ENCODE measurements at regions not wholly inside any gene's neighbourhood (a gene's known extent, or its start where the extent isn't known, plus 50 kb on each side); places are given as distances from the start of the nearest gene placed in this dataset.

DNA sequence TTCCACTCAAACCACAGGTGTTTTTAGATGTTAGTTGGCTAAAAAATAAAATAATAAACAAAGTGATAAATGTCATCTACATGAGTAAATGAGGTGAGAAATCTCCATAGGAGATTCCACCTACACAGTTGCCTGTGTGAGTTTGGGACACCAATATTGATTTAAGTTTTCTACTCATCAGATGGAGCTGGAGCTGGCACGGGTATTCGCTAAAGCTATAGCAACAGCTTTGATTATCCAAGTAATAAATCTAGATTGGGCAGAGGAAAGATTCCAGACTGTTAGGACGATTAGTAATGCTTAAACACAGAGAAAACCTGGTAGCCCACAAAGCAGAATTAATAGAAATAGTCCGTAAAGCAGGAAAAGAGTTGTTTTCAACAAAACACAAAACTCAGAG, 313.9 kb downstream of the PABPC4L start:
- no peak for ATAC-seq
- Mint-ChIP-seq H3K36me3 (ENCODE audit: insufficient read depth) (no peaks in the 10 kb centered on the region), H3K27me3 (ENCODE audit: low read depth) (no peaks in the 10 kb centered on the region), H3K9me3 (peaks cover 14% of the 10 kb centered on the region), H3K4me3 (no peak overlapping the region), H3K4me1 (ENCODE audit: low read depth) (no peaks in the 10 kb centered on the region)
- no peak for DNase-seq

DNA sequence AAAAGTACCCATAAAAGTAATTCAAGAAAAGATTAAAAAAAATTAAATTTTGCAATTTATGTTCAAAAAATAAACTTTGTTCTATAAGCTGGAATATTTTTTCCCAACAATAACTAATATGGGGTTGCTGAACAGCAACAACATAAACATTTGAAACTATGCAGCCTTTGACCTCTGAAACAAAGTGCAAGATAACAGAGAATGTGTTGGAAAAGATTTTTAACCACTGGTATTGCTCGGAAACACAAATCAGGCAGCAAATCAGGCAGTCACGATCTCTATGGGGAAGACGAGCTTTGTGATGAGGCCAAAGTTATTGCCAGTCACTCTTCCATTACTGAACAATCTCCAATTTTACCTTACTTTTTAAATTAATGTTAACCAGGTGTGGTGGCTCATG, 332.1 kb downstream of the PABPC4L start:
- H3K4me3 Mint-ChIP-seq: no peak overlapping the region
- H3K36me3 Mint-ChIP-seq (ENCODE audit: insufficient read depth): no peaks in the 10 kb centered on the region
- ATAC-seq (no peak), DNase-seq (no peak)
- H3K27me3 Mint-ChIP-seq (ENCODE audit: low read depth): no peaks in the 10 kb centered on the region
- no peaks in the 10 kb centered on the region for H3K4me1 Mint-ChIP-seq (ENCODE audit: low read depth)
- H3K9me3 Mint-ChIP-seq: peaks cover 11% of the 10 kb centered on the region

DNA sequence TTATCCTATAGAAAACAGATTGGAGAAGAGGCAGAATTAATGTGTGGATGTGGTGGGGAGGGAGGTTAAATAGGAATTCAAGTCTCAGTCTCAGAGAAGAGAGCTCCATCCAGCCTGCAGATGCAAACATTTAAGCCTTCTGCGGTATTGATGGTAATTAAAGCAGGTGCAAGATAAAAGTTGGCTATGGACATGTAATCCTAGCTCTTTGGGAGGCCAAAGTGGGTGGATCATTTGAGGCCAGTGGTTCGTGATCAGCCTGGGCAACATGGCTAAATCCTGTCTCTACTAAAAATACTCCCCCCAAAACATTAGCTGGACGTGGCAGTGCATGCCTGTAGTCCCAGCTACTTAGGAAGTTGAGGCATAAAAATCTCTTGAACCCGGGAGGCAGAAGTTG, 332.7 kb downstream of the PABPC4L start:
- H3K9me3 Mint-ChIP-seq: peaks cover 6% of the 10 kb centered on the region
- no peak for ATAC-seq
- no peaks in the 10 kb centered on the region for H3K27me3 Mint-ChIP-seq (ENCODE audit: low read depth)
- H3K36me3 Mint-ChIP-seq (ENCODE audit: insufficient read depth): no peaks in the 10 kb centered on the region
- no peaks in the 10 kb centered on the region for H3K4me1 Mint-ChIP-seq (ENCODE audit: low read depth)
- no peak overlapping the region for H3K4me3 Mint-ChIP-seq
- DNase-seq: no peak

DNA sequence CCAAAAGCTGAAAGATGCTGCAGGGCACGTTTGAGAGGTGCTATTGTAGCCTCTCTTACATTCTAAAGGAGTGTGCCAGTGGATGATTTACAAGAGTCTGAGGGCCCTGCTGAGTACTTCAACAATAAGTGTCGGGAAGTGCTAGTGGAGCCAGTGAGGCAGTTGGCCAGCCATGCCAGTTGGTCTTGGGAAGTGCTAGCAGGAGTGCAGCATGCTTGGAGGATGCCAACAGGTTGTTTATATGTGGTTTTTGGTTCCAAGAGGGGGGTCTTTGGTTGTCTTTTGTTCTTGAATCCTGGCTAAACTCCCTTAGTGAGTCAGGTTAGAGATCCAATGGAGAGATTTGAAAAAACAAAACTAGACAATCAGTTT, 335.3 kb downstream of the PABPC4L start:
- Mint-ChIP-seq H3K4me1 (ENCODE audit: low read depth) (no peaks in the 10 kb centered on the region), H3K4me3 (no peak overlapping the region), H3K27me3 (ENCODE audit: low read depth) (no peaks in the 10 kb centered on the region), H3K36me3 (ENCODE audit: insufficient read depth) (no peaks in the 10 kb centered on the region), H3K9me3 (no peaks in the 10 kb centered on the region)
- ATAC-seq (no peak), DNase-seq (no peak)

DNA sequence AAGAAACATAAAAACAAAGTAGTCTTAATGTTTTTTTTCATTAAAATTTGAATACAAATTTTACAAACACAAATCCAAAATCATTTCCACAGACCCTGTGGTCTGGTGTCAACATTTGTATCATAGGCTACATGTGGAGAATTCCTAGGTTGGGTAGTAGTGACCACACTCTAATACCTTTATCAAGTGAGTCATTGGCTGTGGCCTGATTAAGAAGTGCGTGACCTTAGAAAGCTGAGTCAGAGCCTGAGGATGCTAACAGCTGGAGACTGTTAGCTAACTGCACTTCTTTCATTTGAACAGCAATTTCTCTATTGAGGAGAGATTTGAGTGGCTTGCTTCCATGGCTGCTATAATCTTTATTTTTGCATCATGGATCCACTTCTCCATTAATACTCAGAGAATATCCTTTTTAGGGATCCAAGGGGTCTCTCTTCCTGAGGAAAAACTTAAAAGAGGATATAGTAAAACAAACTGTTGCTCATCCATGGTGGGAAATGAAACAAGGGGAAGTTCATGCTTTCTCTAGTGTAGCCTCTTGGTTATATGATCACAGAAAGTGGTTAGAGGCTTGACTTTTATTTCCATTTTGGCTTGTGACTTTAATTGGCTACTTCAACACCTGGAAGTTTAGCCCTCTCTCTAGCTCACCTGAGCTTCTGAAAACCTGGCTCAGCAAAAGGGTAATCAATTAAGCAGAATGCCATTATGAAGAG, 335.8 kb downstream of the PABPC4L start:
- DNase-seq (no peak), ATAC-seq (no peak)
- Mint-ChIP-seq H3K36me3 (ENCODE audit: insufficient read depth) (no peaks in the 10 kb centered on the region), H3K4me1 (ENCODE audit: low read depth) (no peaks in the 10 kb centered on the region), H3K9me3 (no peaks in the 10 kb centered on the region), H3K27me3 (ENCODE audit: low read depth) (no peaks in the 10 kb centered on the region), H3K4me3 (no peak overlapping the region)

DNA sequence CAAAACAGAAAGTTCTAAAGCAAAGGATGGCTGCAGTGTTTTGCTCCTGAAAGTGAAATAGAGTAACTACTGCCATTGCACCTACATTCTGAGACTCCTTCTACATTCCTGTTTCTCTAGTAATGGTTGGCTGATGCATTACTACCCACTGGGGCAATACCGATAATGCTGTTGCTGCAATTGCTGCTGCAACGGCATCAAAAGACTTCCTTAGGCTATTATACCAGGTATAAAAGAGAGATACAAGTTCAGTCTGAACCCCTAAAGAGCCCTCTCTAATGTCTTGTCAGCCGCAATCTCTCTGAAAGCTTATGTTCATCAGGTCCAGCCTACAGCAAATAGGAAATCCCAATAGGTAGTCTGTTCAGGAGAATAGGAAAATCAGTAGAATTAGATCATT, 338.4 kb downstream of the PABPC4L start:
- no peak for ATAC-seq
- no peak overlapping the region for H3K4me3 Mint-ChIP-seq
- no peak for DNase-seq
- H3K27me3 Mint-ChIP-seq (ENCODE audit: low read depth): no peaks in the 10 kb centered on the region
- H3K9me3 Mint-ChIP-seq: no peaks in the 10 kb centered on the region
- no peaks in the 10 kb centered on the region for H3K4me1 Mint-ChIP-seq (ENCODE audit: low read depth)
- H3K36me3 Mint-ChIP-seq (ENCODE audit: insufficient read depth): no peaks in the 10 kb centered on the region

DNA sequence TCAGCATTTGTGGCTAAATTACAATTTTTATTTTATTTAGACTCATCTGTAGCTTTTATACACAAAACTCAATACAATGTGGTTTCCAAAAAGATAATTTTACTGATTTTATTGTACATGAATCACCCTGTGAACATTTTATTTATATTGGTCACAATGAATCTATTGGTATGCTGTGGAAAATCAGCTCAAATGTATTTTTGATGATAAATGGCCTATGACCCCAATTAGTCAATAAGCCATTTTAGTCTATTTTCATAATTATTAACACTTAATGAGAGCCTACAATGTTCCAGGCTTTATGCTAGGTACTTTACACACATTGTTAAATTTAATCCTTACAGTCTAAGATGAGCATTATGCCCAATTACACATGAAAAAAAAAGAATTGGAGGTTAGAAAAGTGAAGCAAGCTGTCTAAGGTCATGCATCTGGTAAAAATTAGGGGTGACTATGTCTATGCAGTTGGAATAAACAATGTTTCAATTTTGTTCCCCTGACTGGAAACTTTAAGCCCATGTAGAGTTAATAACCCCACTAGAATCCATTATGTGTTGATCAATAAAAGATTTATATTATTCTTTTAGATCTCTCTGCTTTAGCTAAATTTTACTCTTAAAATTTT, 344.7 kb downstream of the PABPC4L start:
- no peak for ATAC-seq
- Mint-ChIP-seq H3K36me3 (ENCODE audit: insufficient read depth) (no peaks in the 10 kb centered on the region), H3K9me3 (peaks cover 10% of the 10 kb centered on the region), H3K4me3 (no peak overlapping the region), H3K4me1 (ENCODE audit: low read depth) (no peaks in the 10 kb centered on the region), H3K27me3 (ENCODE audit: low read depth) (no peaks in the 10 kb centered on the region)
- DNase-seq: no peak

DNA sequence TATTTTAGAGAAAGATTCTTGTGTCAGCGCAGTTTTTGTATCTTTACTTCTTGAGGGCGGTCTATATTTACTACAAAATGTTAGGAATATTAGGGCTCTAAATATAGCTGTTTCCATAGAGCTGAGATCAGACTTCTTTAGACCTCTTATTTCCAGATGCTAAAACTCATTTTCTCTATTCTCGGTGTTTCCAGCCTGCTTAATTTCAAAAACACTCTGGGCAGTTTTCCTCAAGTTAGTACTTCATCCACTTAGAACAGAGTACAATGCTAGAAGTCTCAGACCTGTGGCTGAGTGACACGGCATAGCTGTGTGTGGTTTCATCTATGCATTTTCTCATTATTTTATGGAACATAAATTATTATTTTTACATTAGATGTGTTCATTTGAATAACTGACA, 346.6 kb downstream of the PABPC4L start:
- no peaks in the 10 kb centered on the region for H3K27me3 Mint-ChIP-seq (ENCODE audit: low read depth)
- H3K4me1 Mint-ChIP-seq (ENCODE audit: low read depth): no peaks in the 10 kb centered on the region
- ATAC-seq: no peak
- no peak for DNase-seq
- H3K4me3 Mint-ChIP-seq: no peak overlapping the region
- H3K36me3 Mint-ChIP-seq (ENCODE audit: insufficient read depth): no peaks in the 10 kb centered on the region
- peaks cover 14% of the 10 kb centered on the region for H3K9me3 Mint-ChIP-seq

DNA sequence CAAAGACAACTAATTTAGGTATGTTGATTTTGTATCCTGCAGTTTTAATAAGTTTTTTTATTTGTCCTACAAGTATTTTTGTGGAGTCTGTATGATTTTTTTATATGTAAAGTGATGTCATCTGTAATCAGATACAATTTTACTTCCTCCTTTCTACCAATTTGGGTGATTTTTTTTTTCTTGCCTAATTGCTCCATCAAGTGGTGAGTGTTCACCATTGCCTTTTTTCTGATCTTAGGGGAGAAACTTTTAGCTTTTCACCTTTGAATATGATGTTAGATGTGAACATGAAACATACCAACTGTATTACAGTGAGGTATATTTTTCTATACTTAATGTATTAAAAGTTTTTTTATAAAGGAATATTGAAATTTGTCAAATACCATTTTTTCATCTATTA, 362.3 kb downstream of the PABPC4L start:
- ATAC-seq (no peak), DNase-seq (no peak)
- Mint-ChIP-seq H3K9me3 (peaks cover 34% of the 10 kb centered on the region), H3K4me1 (ENCODE audit: low read depth) (no peaks in the 10 kb centered on the region), H3K4me3 (no peak overlapping the region), H3K27me3 (ENCODE audit: low read depth) (no peaks in the 10 kb centered on the region), H3K36me3 (ENCODE audit: insufficient read depth) (no peaks in the 10 kb centered on the region)

DNA sequence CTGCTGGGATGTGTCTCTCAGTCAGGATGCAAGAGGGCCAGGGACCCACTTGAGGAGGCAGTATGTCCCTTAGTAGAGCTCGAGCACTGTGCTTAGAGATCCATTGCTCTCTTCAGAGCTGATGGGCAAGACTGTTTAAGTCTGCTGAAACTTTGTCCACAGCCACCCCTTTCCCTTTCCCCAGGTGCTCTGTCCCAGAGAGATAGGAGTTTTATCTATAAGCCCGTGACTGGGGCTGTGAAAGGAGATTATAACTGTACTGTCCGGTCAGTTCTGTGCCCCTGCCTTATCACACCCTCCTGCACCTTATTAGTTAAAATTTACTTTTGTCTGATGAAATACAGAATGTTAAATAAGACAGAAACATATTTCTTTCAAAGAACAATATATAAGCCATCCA, 378.4 kb downstream of the PABPC4L start:
- ATAC-seq (no peak), DNase-seq (no peak)
- no peaks in the 10 kb centered on the region for H3K27me3 Mint-ChIP-seq (ENCODE audit: low read depth)
- no peaks in the 10 kb centered on the region for H3K36me3 Mint-ChIP-seq (ENCODE audit: insufficient read depth)
- H3K4me1 Mint-ChIP-seq (ENCODE audit: low read depth): no peaks in the 10 kb centered on the region
- H3K4me3 Mint-ChIP-seq: no peak overlapping the region
- H3K9me3 Mint-ChIP-seq: no peaks in the 10 kb centered on the region

DNA sequence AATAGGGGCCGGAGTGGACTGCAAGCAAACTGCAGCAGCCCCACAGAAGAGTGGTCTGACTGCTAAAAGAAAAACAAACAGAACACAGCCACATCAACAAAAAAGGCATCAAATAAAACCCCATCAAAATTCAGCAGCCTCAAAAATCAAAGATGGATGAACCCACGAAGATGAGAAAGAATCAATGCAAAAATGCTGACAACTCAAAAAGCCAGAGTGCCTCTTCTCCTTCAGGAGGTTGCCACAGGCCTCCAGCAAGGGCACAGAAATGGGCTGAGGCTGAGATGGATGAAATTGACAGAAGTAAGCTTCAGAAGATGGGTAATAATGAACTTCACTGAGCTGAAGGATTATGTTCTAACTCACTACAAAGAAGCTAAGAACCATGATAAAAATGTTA, 388.6 kb downstream of the PABPC4L start:
- no peak for ATAC-seq
- Mint-ChIP-seq H3K36me3 (ENCODE audit: insufficient read depth) (no peaks in the 10 kb centered on the region), H3K4me1 (ENCODE audit: low read depth) (no peaks in the 10 kb centered on the region), H3K9me3 (peaks cover 11% of the 10 kb centered on the region), H3K27me3 (ENCODE audit: low read depth) (no peaks in the 10 kb centered on the region), H3K4me3 (no peak overlapping the region)
- DNase-seq: no peak

DNA sequence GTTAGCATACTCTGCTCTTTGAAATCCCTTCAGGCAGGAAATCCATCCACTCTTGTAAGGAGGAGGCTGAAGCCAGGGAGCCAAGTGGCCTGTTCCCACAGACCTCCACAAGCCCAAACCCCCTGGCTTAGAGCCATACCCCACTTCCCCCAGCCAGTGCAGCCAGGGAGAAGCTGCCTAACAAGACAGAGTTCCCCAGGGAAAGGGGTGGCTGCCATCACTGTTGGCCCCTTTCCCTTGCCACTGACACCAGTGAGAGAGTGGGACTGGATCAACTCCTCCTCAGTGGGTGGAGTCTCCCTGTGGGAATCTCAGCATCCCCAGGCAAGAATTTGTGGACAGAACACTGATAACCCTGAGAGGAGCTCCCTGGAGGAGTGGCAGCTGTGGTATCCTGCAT, 389.4 kb downstream of the PABPC4L start:
- DNase-seq (no peak), ATAC-seq (no peak)
- Mint-ChIP-seq H3K4me1 (ENCODE audit: low read depth) (no peaks in the 10 kb centered on the region), H3K27me3 (ENCODE audit: low read depth) (no peaks in the 10 kb centered on the region), H3K36me3 (ENCODE audit: insufficient read depth) (no peaks in the 10 kb centered on the region), H3K9me3 (peaks cover 11% of the 10 kb centered on the region), H3K4me3 (no peak overlapping the region)

DNA sequence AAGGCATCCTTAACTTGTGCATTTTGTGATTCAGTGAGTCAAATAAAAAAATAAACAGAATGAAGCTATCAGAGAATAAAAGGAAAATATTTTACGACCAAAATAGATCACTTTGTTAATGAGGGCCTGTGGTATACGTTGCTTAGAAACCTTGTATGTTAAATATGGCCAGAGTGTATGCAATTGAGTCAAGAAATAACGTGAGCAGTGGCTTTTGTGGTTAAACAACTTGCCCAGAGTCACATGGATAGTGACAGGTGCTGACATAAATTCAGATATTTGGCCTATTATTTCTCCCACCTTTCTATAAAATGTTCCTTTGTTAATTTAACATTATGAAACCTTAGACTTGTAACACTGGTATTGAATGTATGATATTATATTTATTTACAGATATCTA, 393.4 kb downstream of the PABPC4L start:
- Mint-ChIP-seq H3K4me1 (ENCODE audit: low read depth) (no peaks in the 10 kb centered on the region), H3K36me3 (ENCODE audit: insufficient read depth) (no peaks in the 10 kb centered on the region), H3K27me3 (ENCODE audit: low read depth) (no peaks in the 10 kb centered on the region), H3K4me3 (no peak overlapping the region), H3K9me3 (peaks cover 11% of the 10 kb centered on the region)
- DNase-seq (no peak), ATAC-seq (no peak)

DNA sequence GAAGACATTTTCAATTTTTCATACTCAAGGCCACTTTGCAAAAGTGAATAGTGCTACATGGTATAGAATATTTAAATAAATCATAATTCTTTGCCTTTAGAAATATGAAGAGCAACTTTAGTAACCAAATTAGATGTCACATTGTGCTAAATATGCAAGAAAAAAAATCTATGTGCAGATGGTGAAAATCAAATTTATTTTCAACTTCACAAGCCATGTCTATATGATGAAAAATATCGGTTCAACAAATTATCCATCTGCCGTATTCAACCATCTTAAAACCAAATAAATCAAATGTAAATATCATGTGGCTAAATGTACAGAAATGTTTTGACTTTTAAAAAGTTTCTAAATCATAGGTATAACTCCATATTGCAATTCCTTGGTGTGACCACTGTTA, 398.2 kb downstream of the PABPC4L start:
- ATAC-seq (no peak), DNase-seq (no peak)
- H3K36me3 Mint-ChIP-seq (ENCODE audit: insufficient read depth): no peaks in the 10 kb centered on the region
- no peak overlapping the region for H3K4me3 Mint-ChIP-seq
- H3K4me1 Mint-ChIP-seq (ENCODE audit: low read depth): no peaks in the 10 kb centered on the region
- H3K27me3 Mint-ChIP-seq (ENCODE audit: low read depth): no peaks in the 10 kb centered on the region
- H3K9me3 Mint-ChIP-seq: no peaks in the 10 kb centered on the region

DNA sequence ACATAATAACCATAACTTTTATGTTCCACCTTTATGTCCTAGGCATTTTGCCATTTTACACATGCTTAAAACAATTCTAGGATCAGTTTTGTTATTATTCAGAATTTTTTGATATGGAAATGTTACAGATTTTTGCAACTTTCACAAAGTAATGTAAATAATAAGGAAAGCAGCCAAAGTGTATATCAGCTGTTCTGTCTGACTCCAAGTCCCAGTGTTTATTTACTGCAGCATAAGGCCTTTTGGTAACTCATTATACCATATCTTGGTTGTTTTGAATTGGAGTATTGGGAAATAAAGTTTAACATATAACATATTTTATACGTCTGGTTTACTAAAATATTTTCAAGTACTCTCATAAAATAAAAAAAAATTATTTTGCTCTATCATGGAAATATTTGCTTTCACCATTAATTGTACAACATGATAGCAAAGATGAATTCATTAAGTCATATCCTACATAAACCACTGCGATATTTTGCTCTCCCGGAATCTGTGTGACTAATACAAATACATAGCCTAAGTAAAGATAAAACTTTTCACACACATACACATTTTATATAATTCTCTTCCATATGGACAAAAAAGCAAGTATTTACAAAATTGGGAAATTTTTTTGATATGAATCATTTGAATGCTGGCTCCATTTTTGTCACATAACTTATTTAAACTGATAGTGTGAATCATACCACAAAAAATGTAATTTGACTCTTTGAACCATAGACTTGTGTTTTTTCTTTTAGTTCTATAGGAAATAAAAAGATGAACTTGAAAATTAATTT, 399.0 kb downstream of the PABPC4L start:
- Mint-ChIP-seq H3K36me3 (ENCODE audit: insufficient read depth) (no peaks in the 10 kb centered on the region), H3K4me1 (ENCODE audit: low read depth) (no peaks in the 10 kb centered on the region)

More for the DNA sequence above, 399.0 kb downstream of the PABPC4L start:
- Mint-ChIP-seq H3K27me3 (ENCODE audit: low read depth) (no peaks in the 10 kb centered on the region), H3K9me3 (no peaks in the 10 kb centered on the region), H3K4me3 (no peak overlapping the region)
- DNase-seq: no peak
- no peak for ATAC-seq

All from activated T-cell treated with anti-CD3 and anti-CD28 coated beads, Interleukin-2, amount 50 U/mL, for 4 hours (primary cell).